CD4-positive, CD25-positive, alpha-beta regulatory T cell (primary cell): ENCODE measurements at regions not wholly inside any gene's neighbourhood (a gene's known extent, or its start where the extent isn't known, plus 50 kb on each side); places are given as distances from the start of the nearest gene placed in this dataset.

Experiments used
- ATAC-seq, 2 donors: fragments of 150-1000 bp; cut with Tn5 transposase; one replicate each; pipeline ENCODE4 v1.10.0; 2021; ENCODE audit warnings: low read depth in 2 of 2, moderate number of reproducible peaks in 2 of 2, moderate library complexity in 1 of 2
- DNase-seq, 3 donors: peaks; one replicate each; pipeline versions ENCODE4 v3.0.0 to v3.0.0-alpha.2; 2012 to 2022; ENCODE audit warnings: mixed read lengths in 1 of 3
- H3K27ac ChIP-seq: one replicate; pipeline ENCODE4 v1.7.0; 2013; ENCODE audit warnings: mild to moderate bottlenecking, low read length; ENCODE audit not compliant: insufficient read depth, poor library complexity, severe bottlenecking
- H3K27me3 ChIP-seq: one replicate; pipeline ENCODE4 v1.7.0; 2013; ENCODE audit warnings: low read length; ENCODE audit not compliant: control insufficient read depth, insufficient read depth
- H3K36me3 ChIP-seq: one replicate; pipeline ENCODE4 v1.7.0; 2013; ENCODE audit warnings: mild to moderate bottlenecking, low read length, moderate library complexity; ENCODE audit not compliant: control insufficient read depth, insufficient read depth
- H3K4me1 ChIP-seq: 2 replicates; pipeline ENCODE4 v1.7.0; 2013; ENCODE audit warnings: mild to moderate bottlenecking, low read length; ENCODE audit not compliant: insufficient read depth, control insufficient read depth, poor library complexity, severe bottlenecking
- H3K4me3 ChIP-seq: one replicate; pipeline ENCODE4 v1.7.0; 2013; ENCODE audit warnings: low read depth, mild to moderate bottlenecking, low read length, moderate library complexity
- H3K9me3 ChIP-seq, 2 experiments: 1 replicate in 1 of 2; 2 replicates in 1 of 2; pipeline ENCODE4 v1.7.0; 2013; ENCODE audit warnings: low read length in 2 of 2, mild to moderate bottlenecking in 1 of 2, moderate library complexity in 1 of 2; ENCODE audit not compliant: control insufficient read depth in 2 of 2
- H3K27ac Mint-ChIP-seq, 3 donors: one replicate each; pipeline ENCODE4 v1.8.0; 2020 to 2022; ENCODE audit warnings: mild to moderate bottlenecking in 3 of 3, mixed read lengths in 3 of 3, moderate library complexity in 2 of 3
- H3K27me3 Mint-ChIP-seq: one replicate; pipeline ENCODE4 v1.8.0; 2022; ENCODE audit warnings: mild to moderate bottlenecking, mixed read lengths
- H3K36me3 Mint-ChIP-seq: one replicate; pipeline ENCODE4 v1.8.0; 2020; ENCODE audit warnings: mixed read lengths
- H3K4me1 Mint-ChIP-seq, 4 donors: one replicate each; pipeline ENCODE4 v1.8.0; 2020 to 2022; ENCODE audit warnings: mixed read lengths in 4 of 4, mild to moderate bottlenecking in 1 of 4
- H3K4me3 Mint-ChIP-seq, 4 donors: one replicate each; pipeline ENCODE4 v1.8.0; 2020 to 2022; ENCODE audit warnings: mild to moderate bottlenecking in 4 of 4, mixed read lengths in 4 of 4, moderate library complexity in 3 of 4
- H3K9me3 Mint-ChIP-seq, 7 donors: one replicate each; pipeline ENCODE4 v1.8.0; 2020 to 2022; ENCODE audit warnings: mixed read lengths in 7 of 7, mild to moderate bottlenecking in 3 of 7, moderate library complexity in 2 of 7

GRCh38 chr7:145313551-145313950, 477.7 kb upstream of the TPK1 start:
- no peaks in the 10 kb centered on the region for H3K4me1 Mint-ChIP-seq
- DNase-seq, result no peak
- H3K9me3 Mint-ChIP-seq, result peaks cover 0 to 10% (median 2%) of the 10 kb centered on the region in 7 donors
- Histone ChIP-seq H3K36me3 (no peaks in the 10 kb centered on the region), H3K9me3 (no peaks in the 10 kb centered on the region), H3K4me1 (no peaks in the 10 kb centered on the region), H3K27ac (no peak overlapping the region), H3K27me3 (no peaks in the 10 kb centered on the region), H3K4me3 (no peak overlapping the region)
- ATAC-seq, result no peak
- H3K27ac Mint-ChIP-seq, result no peak overlapping the region
- H3K27me3 Mint-ChIP-seq, result no peaks in the 10 kb centered on the region
- no peaks in the 10 kb centered on the region for H3K36me3 Mint-ChIP-seq
- H3K4me3 Mint-ChIP-seq, result no peak overlapping the region

DNA sequence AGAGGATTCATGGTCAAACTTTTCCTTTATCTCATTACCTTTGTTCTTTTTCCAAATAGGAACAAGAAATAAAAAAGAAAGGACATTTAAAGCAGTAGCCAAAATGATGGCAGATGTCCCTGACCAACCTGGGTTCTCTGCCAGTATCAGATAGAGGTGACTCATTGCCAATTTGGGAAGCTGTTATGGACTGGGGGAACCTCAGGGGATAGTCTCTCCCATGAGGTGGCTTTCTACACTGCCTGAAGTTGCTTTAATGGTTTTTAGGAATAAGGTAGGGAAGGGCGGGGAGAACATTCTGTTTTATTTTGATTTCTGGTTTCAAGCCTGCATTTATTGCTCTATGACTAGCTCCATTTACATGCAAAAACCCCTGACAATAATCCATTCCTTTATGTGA, 457.9 kb upstream of the TPK1 start:
- Histone ChIP-seq H3K27me3 (no peaks in the 10 kb centered on the region), H3K27ac (no peak overlapping the region), H3K4me1 (no peaks in the 10 kb centered on the region), H3K36me3 (no peaks in the 10 kb centered on the region), H3K4me3 (no peak overlapping the region), H3K9me3 (no peaks in the 10 kb centered on the region)
- Mint-ChIP-seq H3K36me3 (no peaks in the 10 kb centered on the region), H3K9me3 (peaks cover 0 to 4% (median 1%) of the 10 kb centered on the region in 7 donors), H3K4me1 (no peaks in the 10 kb centered on the region), H3K27ac (no peak overlapping the region), H3K27me3 (no peaks in the 10 kb centered on the region), H3K4me3 (no peak overlapping the region)
- DNase-seq (no peak), ATAC-seq (no peak)

DNA sequence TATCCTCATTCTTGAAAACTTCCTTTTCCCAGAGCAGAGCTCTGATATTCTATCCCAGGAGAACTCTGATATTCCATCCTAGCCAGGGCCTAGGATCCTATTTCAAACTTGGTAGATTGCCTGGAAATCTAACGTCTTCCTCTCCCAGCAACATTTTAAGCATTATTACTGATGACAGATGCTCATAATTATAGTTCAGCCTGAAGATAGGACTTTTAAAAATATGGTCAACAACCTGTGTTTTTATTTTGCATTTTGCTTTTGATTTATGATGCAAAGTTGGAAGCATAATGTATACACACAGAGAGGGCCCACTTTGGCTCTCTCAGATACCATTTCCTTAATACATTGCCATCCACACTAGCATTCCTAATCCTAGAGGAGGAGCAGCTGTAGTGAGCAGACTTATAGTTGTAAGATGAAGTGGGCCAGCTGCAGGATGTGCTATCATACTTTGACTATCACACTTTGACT, 457.4 kb upstream of the TPK1 start:
- Histone ChIP-seq H3K27ac (no peak overlapping the region), H3K9me3 (no peaks in the 10 kb centered on the region), H3K4me3 (no peak overlapping the region), H3K36me3 (no peaks in the 10 kb centered on the region), H3K27me3 (no peaks in the 10 kb centered on the region), H3K4me1 (no peaks in the 10 kb centered on the region)
- H3K4me3 Mint-ChIP-seq, result no peak overlapping the region
- no peaks in the 10 kb centered on the region for H3K36me3 Mint-ChIP-seq
- DNase-seq (no peak), ATAC-seq (no peak)
- no peak overlapping the region for H3K27ac Mint-ChIP-seq
- peaks cover 0 to 2% (median 0%) of the 10 kb centered on the region in 7 donors for H3K9me3 Mint-ChIP-seq
- no peaks in the 10 kb centered on the region for H3K27me3 Mint-ChIP-seq
- H3K4me1 Mint-ChIP-seq, result no peaks in the 10 kb centered on the region

DNA sequence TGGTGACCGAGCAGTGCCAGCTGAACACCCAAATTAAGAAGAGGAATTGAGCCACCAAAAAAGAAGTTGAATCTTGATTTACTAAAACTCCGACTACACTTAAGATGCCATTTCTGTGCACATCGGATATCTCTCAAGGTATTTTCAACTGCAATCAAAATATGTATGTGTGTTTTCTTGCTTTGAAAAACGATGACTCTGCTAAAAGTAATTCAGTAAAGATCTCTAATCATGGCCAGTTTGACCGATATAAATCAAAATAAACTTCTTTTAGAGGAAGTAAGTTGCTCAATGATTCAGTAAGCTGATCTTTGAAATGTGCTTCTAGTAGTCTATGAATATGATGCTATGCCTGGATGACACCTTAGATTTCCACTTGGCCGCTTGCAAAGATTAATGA, 453.5 kb upstream of the TPK1 start:
- Mint-ChIP-seq H3K4me1 (no peaks in the 10 kb centered on the region), H3K4me3 (no peak overlapping the region), H3K27me3 (no peaks in the 10 kb centered on the region), H3K27ac (no peak overlapping the region), H3K9me3 (peaks cover 0 to 3% (median 1%) of the 10 kb centered on the region in 7 donors), H3K36me3 (no peaks in the 10 kb centered on the region)
- DNase-seq (no peak), ATAC-seq (no peak)
- Histone ChIP-seq H3K27me3 (no peaks in the 10 kb centered on the region), H3K36me3 (no peaks in the 10 kb centered on the region), H3K9me3 (peaks cover 0 to 2% of the 10 kb centered on the region in 2 experiments), H3K4me1 (no peaks in the 10 kb centered on the region), H3K4me3 (no peak overlapping the region), H3K27ac (no peak overlapping the region)

DNA sequence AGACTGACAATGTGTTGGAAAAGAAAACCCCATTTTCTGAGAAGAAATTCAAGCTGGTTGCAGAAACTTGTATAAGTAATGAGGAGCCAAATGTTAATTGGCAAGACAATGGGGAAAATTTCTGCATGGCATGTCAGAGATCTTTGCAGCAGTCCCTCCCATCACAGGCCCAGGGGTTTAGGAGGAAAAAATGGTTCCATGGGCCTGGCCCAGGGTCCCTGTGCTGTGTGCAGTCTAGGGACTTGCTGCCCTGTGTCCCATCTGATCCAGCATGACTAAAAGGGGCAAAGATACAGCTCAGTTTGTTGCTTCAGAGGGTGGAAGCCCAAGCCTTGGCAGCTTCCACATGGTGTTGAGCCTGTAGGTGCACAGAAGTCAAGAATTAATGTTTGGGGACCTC, 440.3 kb upstream of the TPK1 start:
- peaks cover 0 to 32% (median 12%) of the 10 kb centered on the region in 7 donors for H3K9me3 Mint-ChIP-seq
- ATAC-seq (no peak), DNase-seq (no peak)
- no peaks in the 10 kb centered on the region for H3K4me1 ChIP-seq
- H3K4me3 Mint-ChIP-seq, result no peak overlapping the region
- no peaks in the 10 kb centered on the region for H3K27me3 Mint-ChIP-seq
- no peaks in the 10 kb centered on the region for H3K36me3 ChIP-seq
- no peaks in the 10 kb centered on the region for H3K27me3 ChIP-seq
- H3K36me3 Mint-ChIP-seq, result no peaks in the 10 kb centered on the region
- no peak overlapping the region for H3K27ac ChIP-seq
- peaks cover 0 to 7% of the 10 kb centered on the region in 2 experiments for H3K9me3 ChIP-seq
- H3K27ac Mint-ChIP-seq, result no peak overlapping the region
- no peaks in the 10 kb centered on the region for H3K4me1 Mint-ChIP-seq
- no peak overlapping the region for H3K4me3 ChIP-seq

- Histone ChIP-seq H3K27me3 (no peaks in the 10 kb centered on the region), H3K9me3 (peaks cover 0 to 3% of the 10 kb centered on the region in 2 experiments), H3K4me3 (no peak overlapping the region), H3K36me3 (no peaks in the 10 kb centered on the region), H3K27ac (no peak overlapping the region), H3K4me1 (no peaks in the 10 kb centered on the region)
- no peaks in the 10 kb centered on the region for H3K36me3 Mint-ChIP-seq
- H3K9me3 Mint-ChIP-seq, result peaks cover 0 to 13% (median 4%) of the 10 kb centered on the region in 7 donors
- H3K27me3 Mint-ChIP-seq, result no peaks in the 10 kb centered on the region
- H3K27ac Mint-ChIP-seq, result no peak overlapping the region
- H3K4me3 Mint-ChIP-seq, result no peak overlapping the region
- DNase-seq (no peak), ATAC-seq (no peak)
- H3K4me1 Mint-ChIP-seq, result no peaks in the 10 kb centered on the region
These were observed 433.7 kb upstream of the TPK1 start for GRCh38 chr7:145269418-145270161.

DNA sequence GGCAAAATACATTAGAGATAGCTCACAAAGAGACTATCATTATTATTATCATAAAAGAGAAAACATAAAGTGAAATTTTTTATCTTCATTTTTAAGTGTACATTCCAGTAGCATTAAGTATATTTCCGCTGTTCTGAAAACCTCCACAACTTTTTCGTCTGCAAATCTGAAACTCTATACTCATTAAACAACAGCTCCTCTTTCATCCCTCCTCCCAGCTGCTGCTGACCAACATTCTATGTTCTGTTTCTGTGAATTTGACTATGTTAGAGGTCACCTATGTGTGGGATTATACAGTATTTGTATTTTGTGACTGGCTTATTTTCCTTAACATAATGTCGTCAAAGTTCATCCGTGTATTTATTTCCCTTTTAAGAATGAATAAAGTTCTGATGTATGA, 429.3 kb upstream of the TPK1 start:
- Mint-ChIP-seq H3K9me3 (peaks cover 0 to 11% (median 1%) of the 10 kb centered on the region in 7 donors), H3K27ac (no peak overlapping the region), H3K4me3 (no peak overlapping the region), H3K27me3 (no peaks in the 10 kb centered on the region), H3K36me3 (no peaks in the 10 kb centered on the region), H3K4me1 (no peaks in the 10 kb centered on the region)
- Histone ChIP-seq H3K9me3 (peaks cover 0 to 3% of the 10 kb centered on the region in 2 experiments), H3K4me1 (no peaks in the 10 kb centered on the region), H3K36me3 (no peaks in the 10 kb centered on the region), H3K27me3 (no peaks in the 10 kb centered on the region), H3K4me3 (no peak overlapping the region), H3K27ac (no peak overlapping the region)
- no peak for ATAC-seq
- no peak for DNase-seq

DNA sequence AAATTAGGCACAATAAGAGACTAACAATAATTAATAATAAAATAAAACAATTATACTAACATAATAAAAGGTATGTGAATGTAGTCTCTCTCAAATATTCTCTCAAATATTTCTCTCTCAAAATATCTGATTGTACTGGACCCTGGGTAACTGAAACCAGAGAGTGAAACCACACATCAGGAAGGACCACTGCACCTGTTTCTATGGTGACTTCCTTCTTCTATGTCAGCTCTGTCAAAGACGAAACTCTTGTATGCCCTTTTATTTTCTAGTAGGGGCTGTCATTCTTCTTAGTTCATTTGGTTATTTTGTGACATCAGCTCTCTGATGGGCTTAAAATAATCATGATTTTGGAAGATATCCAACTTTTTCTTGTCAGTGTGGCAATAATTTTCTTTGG, 428.0 kb upstream of the TPK1 start:
- Mint-ChIP-seq H3K27ac (no peak overlapping the region), H3K4me1 (no peaks in the 10 kb centered on the region), H3K27me3 (no peaks in the 10 kb centered on the region), H3K36me3 (no peaks in the 10 kb centered on the region), H3K9me3 (peaks cover 0 to 14% (median 2%) of the 10 kb centered on the region in 7 donors), H3K4me3 (no peak overlapping the region)
- no peaks in the 10 kb centered on the region for H3K36me3 ChIP-seq
- no peak for ATAC-seq
- no peak overlapping the region for H3K27ac ChIP-seq
- peaks cover 0 to 2% of the 10 kb centered on the region in 2 experiments for H3K9me3 ChIP-seq
- no peak overlapping the region for H3K4me3 ChIP-seq
- no peak for DNase-seq
- H3K27me3 ChIP-seq, result no peaks in the 10 kb centered on the region
- H3K4me1 ChIP-seq, result no peaks in the 10 kb centered on the region
